ENCODE measurements at regions not wholly inside any gene's neighbourhood (a gene's known extent, or its start where the extent isn't known, plus 50 kb on each side); places are given as distances from the start of the nearest gene placed in this dataset.
"Not testable (repeated sequence)": the region's sequence is repeated elsewhere in the genome, so short reads cannot be mapped to it uniquely, and the experiment has no call there.

DNA sequence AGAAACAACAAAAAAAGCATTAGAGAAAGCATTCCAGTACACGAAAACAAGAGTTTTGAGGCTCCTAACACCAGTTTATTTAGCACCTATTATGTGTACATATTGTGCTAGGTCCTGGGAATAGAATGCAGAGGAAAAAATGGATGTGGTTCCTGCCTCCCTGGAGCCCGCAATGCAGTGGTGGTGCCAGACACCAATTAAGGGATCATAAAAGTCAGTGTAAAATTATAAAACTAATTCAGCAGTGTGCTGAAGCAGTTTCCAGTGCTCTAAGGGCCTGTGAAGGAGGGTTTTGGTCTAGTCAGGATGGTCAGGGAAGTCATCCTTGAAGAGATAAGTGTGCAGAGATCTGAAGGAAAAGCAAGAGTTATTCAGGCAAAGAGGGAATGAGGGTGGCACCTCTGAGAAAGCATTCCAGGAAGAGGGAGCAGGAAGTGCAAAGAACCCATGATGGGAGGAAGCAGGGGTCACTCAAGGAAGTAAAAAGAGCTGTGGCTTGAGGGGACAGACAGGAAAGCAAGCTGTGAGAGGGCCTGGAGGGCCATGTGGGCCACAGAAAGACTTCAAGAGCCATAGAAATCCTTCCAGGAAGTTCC, 65.2 kb upstream of the IFNLR1 start:
- H3K27me3 ChIP-seq = no peaks in the 10 kb centered on the region
- no peak overlapping the region for H3K4me3 ChIP-seq (ENCODE audit: low read depth, low read length)
- TF ChIP-seq, protein P1, sequence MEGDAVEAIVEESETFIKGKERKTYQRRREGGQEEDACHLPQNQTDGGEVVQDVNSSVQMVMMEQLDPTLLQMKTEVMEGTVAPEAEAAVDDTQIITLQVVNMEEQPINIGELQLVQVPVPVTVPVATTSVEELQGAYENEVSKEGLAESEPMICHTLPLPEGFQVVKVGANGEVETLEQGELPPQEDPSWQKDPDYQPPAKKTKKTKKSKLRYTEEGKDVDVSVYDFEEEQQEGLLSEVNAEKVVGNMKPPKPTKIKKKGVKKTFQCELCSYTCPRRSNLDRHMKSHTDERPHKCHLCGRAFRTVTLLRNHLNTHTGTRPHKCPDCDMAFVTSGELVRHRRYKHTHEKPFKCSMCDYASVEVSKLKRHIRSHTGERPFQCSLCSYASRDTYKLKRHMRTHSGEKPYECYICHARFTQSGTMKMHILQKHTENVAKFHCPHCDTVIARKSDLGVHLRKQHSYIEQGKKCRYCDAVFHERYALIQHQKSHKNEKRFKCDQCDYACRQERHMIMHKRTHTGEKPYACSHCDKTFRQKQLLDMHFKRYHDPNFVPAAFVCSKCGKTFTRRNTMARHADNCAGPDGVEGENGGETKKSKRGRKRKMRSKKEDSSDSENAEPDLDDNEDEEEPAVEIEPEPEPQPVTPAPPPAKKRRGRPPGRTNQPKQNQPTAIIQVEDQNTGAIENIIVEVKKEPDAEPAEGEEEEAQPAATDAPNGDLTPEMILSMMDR (IDR thresholded peaks at IDR 0.05; ENCODE audit: low read depth, low read length) = no peak
- H3K9me3 ChIP-seq = no peaks in the 10 kb centered on the region
- no peak for DNase-seq
- no peaks in the 10 kb centered on the region for H3K36me3 ChIP-seq
- H3K4me1 ChIP-seq = no peaks in the 10 kb centered on the region

DNA sequence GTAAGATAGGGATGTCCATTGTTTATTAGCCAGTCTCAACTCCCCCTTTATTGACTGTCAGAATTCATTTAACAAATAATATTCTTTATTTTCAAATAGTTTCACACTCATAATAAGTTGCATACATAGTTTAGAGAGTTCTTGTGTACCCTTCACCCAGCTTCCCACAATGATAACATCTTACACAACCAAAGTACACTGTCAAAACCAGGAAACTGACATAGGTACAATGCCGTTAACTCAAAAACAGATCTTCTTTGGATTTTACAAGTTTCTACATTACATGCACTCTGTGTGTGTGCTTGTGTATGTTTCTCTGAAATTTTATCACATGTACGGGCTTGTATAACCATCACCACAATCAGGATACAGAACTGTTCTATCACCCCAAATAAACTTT, 64.4 kb upstream of the IFNLR1 start:
- Histone ChIP-seq H3K4me1 (no peaks in the 10 kb centered on the region), H3K9me3 (no peaks in the 10 kb centered on the region), H3K4me3 (ENCODE audit: low read depth, low read length) (no peak overlapping the region), H3K27me3 (no peaks in the 10 kb centered on the region), H3K36me3 (no peaks in the 10 kb centered on the region)
- TF ChIP-seq, protein P1 (IDR thresholded peaks at IDR 0.05; ENCODE audit: low read depth, low read length) = no peak
- DNase-seq = no peak

DNA sequence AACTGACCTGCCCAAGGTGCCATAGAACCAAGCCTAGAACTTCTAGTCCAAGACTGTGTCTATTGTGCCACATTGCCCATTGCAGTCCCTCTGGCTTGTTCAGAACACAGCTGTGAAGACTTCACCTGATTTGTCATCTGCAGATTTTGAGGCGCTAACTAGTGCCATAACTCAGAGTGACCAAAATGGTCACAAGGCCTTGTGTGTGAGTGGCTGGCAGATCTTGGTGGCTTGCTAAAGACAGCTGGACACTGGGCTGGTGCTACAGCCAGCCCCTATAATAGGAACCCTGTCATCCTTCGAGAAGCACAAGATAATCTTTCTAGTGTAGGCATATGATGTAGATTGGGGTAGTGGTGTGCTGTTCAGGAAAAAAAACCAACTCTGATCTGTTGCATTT, 63.7 kb upstream of the IFNLR1 start:
- Histone ChIP-seq H3K4me1 (no peaks in the 10 kb centered on the region), H3K4me3 (ENCODE audit: low read depth, low read length) (no peak overlapping the region), H3K36me3 (no peaks in the 10 kb centered on the region), H3K27me3 (no peaks in the 10 kb centered on the region), H3K9me3 (no peaks in the 10 kb centered on the region)
- DNase-seq = no peak
- TF ChIP-seq, protein P1 (IDR thresholded peaks at IDR 0.05; ENCODE audit: low read depth, low read length) = no peak

DNA sequence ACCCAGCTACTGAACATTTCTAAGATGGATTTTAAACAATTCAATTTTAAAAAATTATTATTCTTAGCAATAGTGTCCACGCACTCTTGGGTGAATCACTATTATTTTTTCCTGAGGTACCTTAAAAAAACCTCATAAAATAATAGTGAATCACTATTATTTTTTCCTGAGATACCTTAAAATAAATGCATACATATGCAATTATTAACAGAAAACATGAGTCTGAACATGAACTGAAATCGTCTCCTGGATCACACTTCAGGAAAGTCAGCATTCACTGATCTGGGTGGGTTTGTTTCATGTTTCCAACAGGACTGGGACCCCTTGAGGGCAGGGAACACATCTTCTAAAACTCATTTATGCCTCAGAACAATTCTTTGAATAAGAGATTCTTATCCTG, 63.1 kb upstream of the IFNLR1 start:
- Histone ChIP-seq H3K4me1 (no peaks in the 10 kb centered on the region), H3K9me3 (no peaks in the 10 kb centered on the region), H3K27me3 (no peaks in the 10 kb centered on the region), H3K36me3 (no peaks in the 10 kb centered on the region), H3K4me3 (ENCODE audit: low read depth, low read length) (no peak overlapping the region)
- TF ChIP-seq, protein P1 (IDR thresholded peaks at IDR 0.05; ENCODE audit: low read depth, low read length) = no peak
- DNase-seq = no peak

DNA sequence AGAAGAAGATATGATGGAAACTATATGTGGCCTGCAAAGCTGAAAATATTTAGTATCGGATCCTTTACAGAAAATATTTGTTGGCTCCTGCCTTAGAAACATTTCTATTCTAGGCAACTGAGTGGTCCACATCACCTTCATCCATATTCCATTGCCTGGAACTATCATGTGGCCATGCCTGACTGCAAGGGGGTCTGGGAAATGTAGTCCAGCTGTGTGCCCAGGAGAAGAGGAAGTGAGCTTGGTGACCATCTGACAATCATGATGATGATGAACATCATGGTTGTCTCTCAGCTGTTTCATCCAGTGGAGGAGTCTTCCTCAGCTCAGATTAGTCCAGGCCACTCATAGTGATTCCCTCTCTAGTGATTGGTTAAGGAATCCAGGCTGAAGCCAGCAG, 61.8 kb upstream of the IFNLR1 start:
- Histone ChIP-seq H3K9me3 (no peaks in the 10 kb centered on the region), H3K4me1 (no peaks in the 10 kb centered on the region), H3K27me3 (no peaks in the 10 kb centered on the region), H3K4me3 (ENCODE audit: low read depth, low read length) (no peak overlapping the region), H3K36me3 (no peaks in the 10 kb centered on the region)
- TF ChIP-seq, protein P1 (IDR thresholded peaks at IDR 0.05; ENCODE audit: low read depth, low read length) = no peak
- DNase-seq = no peak

DNA sequence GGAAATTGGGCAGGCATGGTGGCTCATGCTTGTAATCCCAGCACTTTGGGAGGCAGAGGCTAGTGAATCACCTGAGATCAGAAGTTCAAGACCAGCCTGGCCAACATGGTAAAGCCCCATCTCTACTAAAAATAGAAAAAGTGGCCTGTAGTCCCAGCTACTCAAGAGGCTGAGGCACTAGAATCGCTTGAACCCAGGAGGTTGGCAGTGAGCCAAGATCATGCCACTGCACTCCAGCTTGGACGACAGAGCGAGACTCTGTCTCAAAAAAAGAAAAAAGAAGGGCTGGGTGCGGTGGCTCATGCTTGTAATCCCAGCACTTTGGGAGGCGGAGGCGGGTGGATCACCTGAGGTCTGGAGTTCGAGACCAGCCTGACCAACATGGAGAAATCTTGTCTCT, 60.2 kb upstream of the IFNLR1 start:
- H3K4me1 ChIP-seq; H3K36me3 ChIP-seq; H3K4me3 ChIP-seq (ENCODE audit: low read depth, low read length); DNase-seq; H3K27me3 ChIP-seq; H3K9me3 ChIP-seq: not testable (repeated sequence)
